GM12892 (cell line): ENCODE measurements at regions not wholly inside any gene's neighbourhood (a gene's known extent, or its start where the extent isn't known, plus 50 kb on each side); places are given as distances from the start of the nearest gene placed in this dataset.

Experiments
- POLR2A ChIP-seq: IDR thresholded peaks from 2 replicates; pipeline ENCODE4 v1.6.1; 2011; ENCODE audit warnings: low read depth, low read length, control low read depth
- POLR2AphosphoS5 ChIP-seq: IDR thresholded peaks from 2 replicates; pipeline ENCODE4 v1.6.1; 2011; ENCODE audit warnings: low read depth, low read length, control low read depth

DNA sequence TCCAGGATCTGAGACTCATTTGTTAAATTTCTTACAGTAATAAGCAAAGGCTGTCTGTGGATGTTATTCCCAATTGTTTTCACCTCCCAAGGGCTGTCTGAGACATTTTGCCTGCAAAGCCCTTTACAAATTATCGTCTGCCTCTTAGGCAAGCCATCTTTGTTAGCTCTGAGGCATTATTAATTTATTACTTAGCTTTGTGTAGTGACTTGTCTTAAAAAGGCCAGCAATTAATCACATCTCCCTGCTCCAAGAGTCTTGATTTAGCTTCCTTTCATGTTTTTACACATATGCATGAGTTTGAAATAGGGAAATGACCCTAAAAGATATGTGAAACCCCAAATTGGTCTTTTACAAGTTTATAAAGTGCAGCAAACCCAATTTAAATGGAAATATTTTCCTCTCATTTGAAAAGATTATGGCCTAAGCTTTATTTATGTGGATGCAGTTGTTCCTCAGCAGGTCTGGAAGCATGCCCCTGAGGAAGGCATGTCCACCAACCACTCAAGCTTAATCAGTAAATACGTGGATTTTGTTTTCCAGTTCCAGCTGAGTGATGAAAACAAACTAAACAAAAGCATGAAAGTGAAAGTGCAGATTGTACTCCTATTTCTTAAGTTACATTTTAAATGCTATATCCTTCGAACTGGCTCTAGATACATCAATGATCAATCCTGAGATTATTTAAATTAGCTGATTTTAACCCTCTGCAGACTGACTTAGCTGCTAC, 173.6 kb upstream of the LNX1 start:
- TF ChIP-seq POLR2A (no peak), POLR2AphosphoS5 (no peak)
